Inflammatory macrophage treated with lipopolysaccharide for 1 hour (primary cell): ENCODE measurements at regions not wholly inside any gene's neighbourhood (a gene's known extent, or its start where the extent isn't known, plus 50 kb on each side); places are given as distances from the start of the nearest gene placed in this dataset.

Experiments used
- DNase-seq, 2 donors: peaks; one replicate each; pipeline ENCODE4 v3.0.0-alpha.2; 2020 to 2022

GRCh38 chr9:27752069-27752468 is 178.8 kb upstream of the C9orf72 start:
- no peak for DNase-seq

DNA sequence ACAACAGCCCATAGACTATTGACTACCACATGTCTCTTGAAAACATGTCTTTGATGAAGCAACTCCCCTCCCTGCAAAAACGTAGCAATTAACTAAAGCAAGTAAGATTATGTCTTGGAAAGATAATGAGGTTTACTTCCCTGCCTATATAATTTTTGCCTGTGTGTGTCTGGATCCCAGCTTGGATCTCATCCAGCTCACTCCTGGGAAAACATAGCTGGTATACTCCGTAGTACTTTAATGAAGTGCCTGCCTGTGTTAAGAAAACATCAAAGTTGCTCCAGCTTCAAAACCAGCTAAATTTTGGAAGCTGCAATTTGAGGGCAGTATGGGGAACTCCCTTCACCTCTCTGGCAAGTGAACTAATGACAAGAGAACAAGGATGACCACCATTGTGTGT is 182.6 kb upstream of the C9orf72 start:
- DNase-seq, result no peak

DNA sequence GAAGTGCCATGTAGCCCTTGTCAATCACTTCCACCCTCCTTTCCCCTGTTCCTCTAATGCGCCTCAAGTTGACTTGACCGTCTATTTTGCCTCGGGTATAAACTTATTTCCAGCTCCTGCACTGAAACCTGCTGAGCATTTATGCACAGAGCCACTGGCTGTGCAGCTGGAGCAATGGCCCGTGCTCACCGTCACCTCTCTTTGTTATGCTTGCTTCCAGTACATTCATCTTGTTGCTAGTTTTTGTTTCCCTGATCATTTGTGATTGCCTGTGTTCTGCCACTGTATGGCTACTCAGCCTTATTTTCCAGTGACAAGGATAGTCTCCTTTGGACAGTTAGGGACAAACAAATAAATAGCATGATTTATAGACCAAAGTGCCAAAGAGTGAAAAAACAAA is 183.1 kb upstream of the C9orf72 start:
- no peak for DNase-seq

- no peak for DNase-seq
Measured at GRCh38 chr9:27763831-27764230, 190.6 kb upstream of the C9orf72 start.

- no peak for DNase-seq
Measured at GRCh38 chr9:27765266-27766072, 192.2 kb upstream of the C9orf72 start.

- no peak for DNase-seq
Measured at GRCh38 chr9:27766073-27766835, 193.0 kb upstream of the C9orf72 start.

DNA sequence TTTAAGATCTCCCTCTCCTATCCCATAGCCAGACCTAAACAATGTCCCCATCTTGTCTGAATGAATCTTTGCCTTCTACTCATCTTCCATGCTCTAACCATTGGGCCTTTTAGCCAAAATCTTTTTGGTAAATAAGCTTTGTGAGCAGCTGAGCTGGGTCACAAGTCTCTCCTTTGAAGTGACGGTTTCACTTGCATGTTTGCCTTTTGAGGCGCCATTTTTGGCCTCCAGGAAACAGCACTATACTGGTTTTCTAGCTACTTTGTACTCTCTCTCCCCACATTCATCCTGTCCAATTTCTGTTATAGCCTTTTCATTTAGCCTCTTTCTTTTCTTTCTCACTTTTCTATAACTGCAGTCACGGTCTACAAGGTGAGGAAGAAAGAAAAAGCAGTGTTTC is 195.5 kb upstream of the C9orf72 start:
- DNase-seq, result no peak

DNA sequence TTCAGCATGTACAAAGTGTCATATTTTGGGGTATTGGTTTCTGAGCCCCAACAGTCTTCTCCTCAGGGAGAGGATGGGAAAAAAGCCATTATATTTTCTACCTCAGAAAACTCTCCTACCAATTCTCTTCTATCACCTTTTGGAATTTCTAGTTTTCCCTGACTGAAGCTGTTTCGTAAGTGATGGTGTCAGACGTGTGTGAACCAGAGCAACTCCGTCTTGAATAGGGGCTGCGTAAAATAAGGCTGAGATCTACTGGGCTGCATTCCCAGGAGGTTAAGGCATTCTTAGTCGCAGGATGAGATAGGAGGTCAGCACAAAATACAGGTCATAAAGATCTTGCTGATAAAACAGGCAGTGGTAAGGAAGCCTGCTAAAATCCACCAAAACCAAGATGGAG is 197.3 kb upstream of the C9orf72 start:
- no peak for DNase-seq

- no peak for DNase-seq
Measured at GRCh38 chr9:27771803-27772545, 198.7 kb upstream of the C9orf72 start.

DNA sequence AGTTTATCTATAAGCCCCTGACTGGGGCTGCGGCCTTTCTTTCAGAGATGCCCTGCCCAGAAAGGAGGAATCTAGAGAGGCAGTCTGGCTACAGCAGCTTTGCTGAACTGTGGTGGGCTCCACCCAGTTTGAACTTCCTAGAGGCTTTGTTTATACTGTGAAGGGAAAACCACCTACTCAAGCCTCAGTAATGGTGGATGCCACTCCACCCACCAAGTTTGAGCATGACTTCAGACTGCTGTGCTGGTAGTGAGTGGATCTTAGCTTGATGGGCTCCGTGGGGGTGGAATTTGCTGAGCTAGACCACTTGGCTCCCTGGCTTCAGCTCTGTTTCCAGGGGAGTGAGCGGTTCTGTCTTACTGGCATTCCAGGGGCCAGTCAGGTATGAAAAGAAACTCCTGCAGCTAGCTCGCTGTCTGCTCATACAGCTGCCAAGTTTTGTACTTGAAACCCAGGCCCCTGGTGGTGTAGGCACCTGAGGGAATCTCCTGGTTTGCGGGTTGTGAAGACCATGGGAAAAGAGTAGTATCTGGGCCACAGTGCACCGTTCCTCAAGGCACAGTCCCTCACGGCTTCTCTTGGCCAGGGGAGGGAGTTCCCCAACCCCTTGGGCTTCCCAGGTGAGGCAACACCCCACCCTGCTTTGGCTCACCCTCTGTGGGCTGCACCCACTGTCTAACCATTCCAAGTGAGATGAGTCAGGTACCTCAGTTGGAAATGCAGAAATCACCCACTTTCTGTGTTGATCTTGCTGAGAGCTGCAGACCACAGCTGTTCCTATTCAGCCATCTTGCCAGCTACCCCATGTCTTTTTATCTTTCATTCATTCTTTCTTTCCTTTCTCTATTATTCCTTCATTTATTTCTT is 211.8 kb upstream of the C9orf72 start:
- DNase-seq, result peak; percentile 67 to 93

DNA sequence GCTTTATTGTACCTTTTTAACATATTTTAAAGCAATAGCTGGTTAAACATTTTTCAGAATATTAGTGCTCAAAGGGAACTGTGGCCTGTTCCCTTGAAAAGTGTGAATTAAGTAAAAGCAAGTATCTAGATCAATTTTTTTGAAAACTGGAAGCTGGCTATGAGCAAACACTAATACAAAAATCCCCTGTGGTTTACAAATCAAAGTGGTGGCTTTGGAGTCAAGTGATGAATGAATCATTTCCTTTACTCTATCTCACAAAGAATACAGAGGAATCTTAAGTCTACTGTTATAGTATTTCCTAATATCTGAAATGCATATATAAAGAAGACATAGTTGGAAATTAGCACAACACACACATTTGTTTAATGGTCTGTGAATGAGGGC is 212.4 kb upstream of the C9orf72 start:
- DNase-seq, result peak; percentile 73 to 90

DNA sequence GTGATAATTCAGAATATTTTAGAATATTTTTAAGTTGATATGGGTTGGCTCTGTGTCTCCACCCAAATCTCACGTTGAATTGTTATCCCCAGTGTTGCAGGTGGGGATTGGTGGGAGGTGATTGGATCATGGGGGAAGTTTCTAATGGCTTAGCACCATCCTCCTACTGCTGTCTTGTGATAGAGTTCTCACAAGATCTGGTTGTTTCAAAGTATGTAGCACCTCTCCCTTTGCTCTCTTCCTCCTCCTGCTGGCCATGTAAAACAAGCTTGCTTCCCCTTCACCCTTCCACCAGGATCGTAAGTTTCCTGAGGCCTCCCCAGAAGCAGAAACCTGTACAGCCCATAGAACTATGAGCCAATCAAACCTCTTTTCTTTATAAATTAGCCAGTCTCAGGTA is 214.6 kb upstream of the C9orf72 start:
- DNase-seq, result peak; percentile 62 to 88

DNA sequence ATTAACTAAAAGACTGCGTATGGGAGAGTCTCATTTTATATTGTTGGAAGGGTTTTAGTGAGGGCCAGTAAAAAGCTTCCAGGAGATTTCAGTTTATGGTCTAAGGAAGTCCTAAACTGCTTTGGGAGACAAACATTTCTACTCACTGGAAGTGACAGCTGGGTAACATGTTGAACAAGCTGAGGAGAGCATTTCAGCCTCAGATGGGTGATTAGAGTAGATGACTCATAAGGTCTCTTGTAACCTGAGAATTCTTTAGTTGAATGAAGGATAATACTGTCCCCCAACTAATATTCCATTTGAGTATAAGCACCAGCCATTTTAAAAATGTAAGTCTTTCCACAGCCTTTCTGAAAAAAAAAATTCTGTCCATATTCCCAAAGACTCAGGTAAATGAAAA is 218.0 kb upstream of the C9orf72 start:
- no peak for DNase-seq

DNA sequence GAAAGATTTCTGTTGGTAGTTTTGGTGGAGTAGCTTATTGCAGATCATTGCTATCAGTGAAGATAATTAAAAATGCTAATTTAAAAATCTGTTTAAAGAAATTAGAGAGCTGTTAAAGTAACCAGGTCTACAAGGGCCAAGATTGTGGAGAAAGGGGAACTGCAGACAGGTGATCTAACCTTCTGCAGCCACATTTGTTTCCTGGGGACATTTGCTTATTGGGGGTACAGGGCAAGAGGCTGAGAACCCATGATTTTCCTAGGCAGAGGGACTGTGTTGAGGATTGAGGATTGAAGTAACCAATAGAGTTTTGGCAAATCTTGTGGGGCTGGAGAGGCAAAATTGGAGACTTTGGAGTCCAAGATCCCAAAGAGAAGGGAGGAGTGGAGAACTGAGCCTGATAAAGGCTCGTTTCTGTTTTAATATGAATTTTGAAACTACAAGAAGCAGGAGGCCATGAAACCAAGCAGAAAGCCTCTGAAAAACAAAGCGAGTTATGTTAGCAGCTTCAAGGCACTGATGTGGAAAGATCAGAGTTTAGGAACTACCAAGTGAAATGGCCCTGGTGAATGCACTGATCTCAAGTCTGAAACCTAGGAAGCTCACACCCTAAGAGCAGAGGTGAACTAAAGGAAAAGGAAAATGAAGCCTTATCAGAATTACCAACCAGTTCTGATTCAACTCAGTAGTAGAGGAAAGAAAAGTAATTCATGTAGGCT is 219.8 kb upstream of the C9orf72 start:
- DNase-seq, result no peak

DNA sequence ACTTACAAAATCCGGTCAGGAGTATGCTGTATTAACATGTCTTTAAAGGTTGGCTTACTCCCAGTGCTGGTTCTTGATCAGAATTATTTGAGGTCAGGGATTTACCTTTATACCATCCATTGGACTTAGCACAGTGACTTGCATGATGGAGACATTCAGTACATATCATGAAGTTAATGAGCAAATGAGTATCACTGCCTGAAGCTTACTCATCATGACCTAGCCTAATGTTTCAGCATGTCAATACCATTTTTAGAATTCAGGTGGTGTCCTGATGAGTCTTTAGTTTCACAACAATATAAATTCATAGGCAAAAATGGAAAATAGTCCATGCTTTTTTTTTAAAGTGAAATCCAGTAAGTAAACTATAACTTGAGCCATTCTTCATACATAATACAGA is 226.0 kb upstream of the C9orf72 start:
- no peak for DNase-seq

DNA sequence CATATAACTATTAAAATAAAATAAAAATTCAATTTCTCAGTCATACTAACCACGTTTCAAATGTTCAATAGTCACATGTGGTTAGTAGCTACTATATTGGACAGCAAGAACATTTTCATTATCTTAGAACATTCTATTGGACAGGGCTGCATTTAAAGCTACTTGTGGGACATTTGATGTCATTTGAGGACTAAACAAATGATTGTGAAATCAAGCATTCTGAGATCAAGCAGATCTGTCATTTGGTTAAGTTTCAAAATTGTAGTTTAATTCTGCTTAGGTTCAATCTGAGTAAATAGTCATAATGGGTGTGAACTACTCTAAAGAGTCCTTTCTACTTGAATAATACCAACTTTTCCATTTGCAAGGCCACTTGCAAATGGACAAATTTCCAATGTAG is 226.9 kb upstream of the C9orf72 start:
- DNase-seq, result no peak

GRCh38 chr9:27800692-27801370 is 227.6 kb upstream of the C9orf72 start:
- DNase-seq, result no peak

- DNase-seq, result no peak
Measured at GRCh38 chr9:27801545-27801944, 228.3 kb upstream of the C9orf72 start.

DNA sequence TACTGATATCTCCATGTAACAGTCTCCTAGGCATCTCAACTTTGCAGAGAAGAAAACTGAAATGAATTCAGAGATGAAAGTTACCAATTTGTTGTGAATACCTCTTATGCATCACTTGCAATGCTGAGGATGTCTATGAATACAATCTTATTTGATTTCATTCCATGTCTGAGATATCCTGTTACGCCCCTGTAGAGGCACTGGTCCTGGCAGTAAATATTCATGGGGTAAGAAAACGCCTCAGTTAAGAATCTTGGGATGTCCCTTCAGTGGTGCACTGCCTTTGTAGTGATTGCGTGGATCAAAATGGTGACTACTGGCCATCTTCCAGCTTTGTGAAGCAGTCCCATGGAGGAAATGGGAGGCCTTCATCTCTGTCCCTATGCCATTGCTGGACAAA is 229.1 kb upstream of the C9orf72 start:
- no peak for DNase-seq

DNA sequence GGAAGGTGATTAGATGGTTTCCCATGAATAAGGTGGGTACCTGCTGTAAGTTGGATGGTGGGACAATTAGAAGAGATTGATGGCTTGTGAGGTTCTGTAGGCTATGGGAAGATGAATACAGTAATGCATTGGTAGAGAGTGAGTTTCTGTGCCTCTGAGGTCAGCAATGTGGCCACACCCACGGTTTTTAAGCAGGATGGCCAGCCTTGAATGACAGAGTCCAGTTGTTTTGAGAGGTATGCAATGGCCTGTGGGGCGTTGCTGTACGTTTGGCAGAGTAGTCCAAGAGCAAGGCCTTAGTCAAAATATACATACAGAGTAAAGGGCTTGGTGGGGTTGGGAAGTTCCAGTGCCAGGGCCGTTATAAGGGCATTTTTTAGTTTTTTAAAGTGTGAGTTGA is 235.6 kb upstream of the C9orf72 start:
- DNase-seq, result no peak

GRCh38 chr9:27817747-27818146 is 244.5 kb upstream of the C9orf72 start:
- no peak for DNase-seq
